C4-2B (cell line): ENCODE measurements at regions not wholly inside any gene's neighbourhood (a gene's known extent, or its start where the extent isn't known, plus 50 kb on each side); places are given as distances from the start of the nearest gene placed in this dataset.

Experiments
- ZFX ChIP-seq: fragments of 450-650 bp; IDR thresholded peaks from 2 replicates; pipeline ENCODE4 v1.6.1; 2017
- TF ChIP-seq, protein P1 (sequence below): fragments of 450-650 bp; conservative IDR thresholded peaks from 2 replicates; pipeline ENCODE4 v1.5.1; 2017; ENCODE audit warnings: mild to moderate bottlenecking

DNA sequence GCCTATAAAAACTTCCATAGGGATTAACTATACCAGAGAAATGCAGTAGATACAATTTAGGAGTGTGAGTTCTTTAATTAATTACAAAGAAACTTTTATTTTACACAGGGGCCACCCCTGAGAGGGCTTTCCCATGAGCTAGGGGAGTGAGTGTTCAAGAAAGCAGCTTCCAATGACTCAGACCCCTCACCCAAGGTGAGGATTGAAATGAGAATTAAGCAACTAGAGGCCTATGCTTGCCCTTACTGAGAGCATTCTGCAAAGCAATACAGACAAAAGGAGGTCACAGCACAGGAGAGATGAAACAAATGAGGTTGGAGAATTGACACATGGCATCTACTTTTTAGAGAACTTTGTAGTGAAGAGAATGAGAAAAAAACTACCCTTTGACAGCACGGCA lies 301.8 kb downstream of the WDR11 start:
- TF ChIP-seq, protein P1, sequence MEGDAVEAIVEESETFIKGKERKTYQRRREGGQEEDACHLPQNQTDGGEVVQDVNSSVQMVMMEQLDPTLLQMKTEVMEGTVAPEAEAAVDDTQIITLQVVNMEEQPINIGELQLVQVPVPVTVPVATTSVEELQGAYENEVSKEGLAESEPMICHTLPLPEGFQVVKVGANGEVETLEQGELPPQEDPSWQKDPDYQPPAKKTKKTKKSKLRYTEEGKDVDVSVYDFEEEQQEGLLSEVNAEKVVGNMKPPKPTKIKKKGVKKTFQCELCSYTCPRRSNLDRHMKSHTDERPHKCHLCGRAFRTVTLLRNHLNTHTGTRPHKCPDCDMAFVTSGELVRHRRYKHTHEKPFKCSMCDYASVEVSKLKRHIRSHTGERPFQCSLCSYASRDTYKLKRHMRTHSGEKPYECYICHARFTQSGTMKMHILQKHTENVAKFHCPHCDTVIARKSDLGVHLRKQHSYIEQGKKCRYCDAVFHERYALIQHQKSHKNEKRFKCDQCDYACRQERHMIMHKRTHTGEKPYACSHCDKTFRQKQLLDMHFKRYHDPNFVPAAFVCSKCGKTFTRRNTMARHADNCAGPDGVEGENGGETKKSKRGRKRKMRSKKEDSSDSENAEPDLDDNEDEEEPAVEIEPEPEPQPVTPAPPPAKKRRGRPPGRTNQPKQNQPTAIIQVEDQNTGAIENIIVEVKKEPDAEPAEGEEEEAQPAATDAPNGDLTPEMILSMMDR: no peak
- TF ChIP-seq ZFX: no peak
